Nephron progenitor cell (in vitro differentiated cells): ENCODE measurements at regions not wholly inside any gene's neighbourhood (a gene's known extent, or its start where the extent isn't known, plus 50 kb on each side); places are given as distances from the start of the nearest gene placed in this dataset.

Experiments
- DNase-seq: peaks from one replicate; pipeline ENCODE4 v3.0.0; 2021
- H3K27ac Mint-ChIP-seq: 2 replicates; pipeline ENCODE4 v1.8.0; 2021; ENCODE audit warnings: mild to moderate bottlenecking, moderate library complexity, mixed read lengths
- H3K27me3 Mint-ChIP-seq: 2 replicates; pipeline ENCODE4 v1.8.0; 2021; ENCODE audit warnings: mild to moderate bottlenecking, low read depth, mixed read lengths; ENCODE audit not compliant: poor library complexity
- H3K36me3 Mint-ChIP-seq: 2 replicates; pipeline ENCODE4 v1.8.0; 2021; ENCODE audit warnings: low read depth, mixed read lengths
- H3K4me1 Mint-ChIP-seq: 2 replicates; pipeline ENCODE4 v1.8.0; 2021; ENCODE audit warnings: mixed read lengths
- H3K4me3 Mint-ChIP-seq: 2 replicates; pipeline ENCODE4 v1.8.0; 2021; ENCODE audit warnings: mild to moderate bottlenecking, moderate library complexity, mixed read lengths
- H3K9me3 Mint-ChIP-seq: 2 replicates; pipeline ENCODE4 v1.8.0; 2021; ENCODE audit warnings: mild to moderate bottlenecking, moderate library complexity, mixed read lengths
- TF ChIP-seq, protein P1 (sequence below): fragments of 200-600 bp; sonication (generic); IDR thresholded peaks from 2 replicates; pipeline ENCODE4 v1.5.0; 2021; ENCODE audit warnings: antibody characterized with exemption

DNA sequence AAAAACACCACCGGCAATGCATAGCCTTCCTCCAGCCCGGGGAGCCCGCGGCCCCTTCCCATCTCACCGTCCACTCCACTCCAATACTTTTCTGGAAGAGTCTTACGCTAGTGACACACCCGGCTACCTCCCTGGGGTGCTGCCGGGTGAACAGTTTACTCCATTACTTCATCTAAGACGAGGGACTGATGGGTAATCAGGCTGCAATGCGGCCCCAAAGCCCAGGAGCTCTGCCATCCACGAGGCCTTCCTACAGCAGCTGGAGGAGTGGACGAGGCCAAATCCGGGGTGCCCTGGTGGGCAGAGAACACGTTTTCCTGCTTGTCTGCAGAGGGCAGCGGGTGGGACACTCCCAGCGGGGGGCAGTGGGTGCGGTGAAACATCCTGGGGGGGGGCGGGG, 356.2 kb upstream of the SHH start:
- no peak for DNase-seq
- Mint-ChIP-seq H3K36me3 (no peaks in the 10 kb centered on the region), H3K27me3 (peaks cover 15% of the 10 kb centered on the region), H3K4me3 (no peak overlapping the region), H3K9me3 (no peaks in the 10 kb centered on the region), H3K4me1 (peaks cover 12% of the 10 kb centered on the region), H3K27ac (no peak overlapping the region)
- TF ChIP-seq, protein P1, sequence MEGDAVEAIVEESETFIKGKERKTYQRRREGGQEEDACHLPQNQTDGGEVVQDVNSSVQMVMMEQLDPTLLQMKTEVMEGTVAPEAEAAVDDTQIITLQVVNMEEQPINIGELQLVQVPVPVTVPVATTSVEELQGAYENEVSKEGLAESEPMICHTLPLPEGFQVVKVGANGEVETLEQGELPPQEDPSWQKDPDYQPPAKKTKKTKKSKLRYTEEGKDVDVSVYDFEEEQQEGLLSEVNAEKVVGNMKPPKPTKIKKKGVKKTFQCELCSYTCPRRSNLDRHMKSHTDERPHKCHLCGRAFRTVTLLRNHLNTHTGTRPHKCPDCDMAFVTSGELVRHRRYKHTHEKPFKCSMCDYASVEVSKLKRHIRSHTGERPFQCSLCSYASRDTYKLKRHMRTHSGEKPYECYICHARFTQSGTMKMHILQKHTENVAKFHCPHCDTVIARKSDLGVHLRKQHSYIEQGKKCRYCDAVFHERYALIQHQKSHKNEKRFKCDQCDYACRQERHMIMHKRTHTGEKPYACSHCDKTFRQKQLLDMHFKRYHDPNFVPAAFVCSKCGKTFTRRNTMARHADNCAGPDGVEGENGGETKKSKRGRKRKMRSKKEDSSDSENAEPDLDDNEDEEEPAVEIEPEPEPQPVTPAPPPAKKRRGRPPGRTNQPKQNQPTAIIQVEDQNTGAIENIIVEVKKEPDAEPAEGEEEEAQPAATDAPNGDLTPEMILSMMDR = no peak

DNA sequence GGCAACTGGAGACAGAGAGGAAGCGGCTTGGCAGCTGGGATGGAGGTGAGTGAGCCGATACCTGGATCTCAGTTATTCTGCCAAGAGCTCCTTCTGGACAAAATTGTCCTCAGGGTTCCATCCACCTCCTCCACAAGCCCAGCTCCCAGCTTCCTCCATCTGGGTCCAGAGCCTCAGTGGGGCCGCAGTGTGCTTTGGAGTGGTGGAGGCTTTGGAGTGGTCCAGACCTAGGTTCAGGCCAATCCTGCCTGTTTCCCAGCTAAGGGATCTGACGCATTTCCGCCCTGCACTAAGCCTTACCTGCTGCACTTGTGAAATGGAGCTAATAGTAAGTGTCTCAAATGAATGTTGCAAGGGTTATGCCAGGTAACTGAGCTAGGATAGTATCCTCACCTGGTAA, 355.7 kb upstream of the SHH start:
- DNase-seq = no peak
- no peaks in the 10 kb centered on the region for H3K36me3 Mint-ChIP-seq
- TF ChIP-seq, protein P1 = no peak
- H3K4me1 Mint-ChIP-seq = peaks cover 8% of the 10 kb centered on the region
- H3K9me3 Mint-ChIP-seq = no peaks in the 10 kb centered on the region
- H3K27ac Mint-ChIP-seq = no peak overlapping the region
- H3K4me3 Mint-ChIP-seq = no peak overlapping the region
- H3K27me3 Mint-ChIP-seq = peaks cover 19% of the 10 kb centered on the region

DNA sequence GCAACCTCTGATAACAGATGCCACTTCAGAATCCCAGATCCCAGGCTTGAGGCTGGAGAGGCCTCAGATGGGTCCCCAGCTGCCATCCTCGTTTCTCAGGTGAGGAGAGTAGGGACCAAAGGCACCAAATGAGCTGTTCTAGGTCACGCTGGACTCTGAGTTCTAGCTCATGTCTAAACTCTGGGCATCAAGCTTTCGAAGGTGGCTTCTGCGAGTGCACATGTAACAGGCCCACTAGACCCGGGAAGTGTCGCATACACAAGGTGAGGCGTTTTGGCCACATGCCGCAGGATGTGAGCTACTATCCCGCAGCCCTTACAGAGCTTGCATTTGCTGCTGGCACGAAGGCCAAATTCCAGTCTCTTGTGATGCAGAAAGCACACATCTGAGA, 355.1 kb upstream of the SHH start:
- DNase-seq = no peak
- Mint-ChIP-seq H3K36me3 (no peaks in the 10 kb centered on the region), H3K4me3 (no peak overlapping the region), H3K4me1 (peaks cover 7% of the 10 kb centered on the region), H3K9me3 (no peaks in the 10 kb centered on the region), H3K27me3 (peaks cover 24% of the 10 kb centered on the region), H3K27ac (no peak overlapping the region)
- TF ChIP-seq, protein P1 = no peak

DNA sequence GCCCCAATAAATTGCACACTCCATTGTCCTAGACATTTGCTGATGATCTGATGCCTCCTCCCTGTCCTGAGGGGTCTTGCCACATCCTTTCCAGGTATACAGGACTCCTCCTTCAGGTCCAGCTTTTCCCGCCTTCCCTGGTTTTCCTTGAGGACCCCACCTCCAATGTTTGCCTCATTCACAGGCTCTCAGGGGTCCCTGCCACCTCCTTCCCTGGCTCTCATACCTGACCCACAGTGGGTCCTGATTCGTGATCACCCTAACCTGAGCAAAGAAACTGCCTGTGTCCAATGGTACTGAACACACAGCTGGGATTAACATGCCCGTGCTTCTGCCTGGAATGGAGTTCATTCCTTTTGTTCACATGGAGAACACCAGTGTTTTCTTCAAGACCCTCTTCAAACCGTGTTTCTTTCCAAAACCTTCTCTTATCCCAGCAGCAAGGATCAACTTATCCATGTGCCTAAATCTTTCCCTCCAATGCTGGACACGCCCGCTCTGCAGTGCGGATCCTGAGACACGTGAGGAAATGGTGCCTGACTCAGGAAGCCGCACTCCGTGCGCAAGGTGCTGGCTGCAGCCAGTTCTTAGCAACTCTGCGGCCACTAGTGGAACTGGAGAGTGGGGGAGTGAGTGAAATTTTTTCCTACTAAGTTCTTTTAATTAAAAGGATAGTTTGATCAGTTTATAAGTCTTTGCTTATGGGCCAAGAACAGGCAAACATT, 354.6 kb upstream of the SHH start:
- peaks cover 26% of the 10 kb centered on the region for H3K27me3 Mint-ChIP-seq
- no peak for DNase-seq
- TF ChIP-seq, protein P1 = no peak
- no peak overlapping the region for H3K27ac Mint-ChIP-seq
- H3K4me3 Mint-ChIP-seq = no peak overlapping the region
- no peaks in the 10 kb centered on the region for H3K36me3 Mint-ChIP-seq
- peaks cover 7% of the 10 kb centered on the region for H3K4me1 Mint-ChIP-seq
- no peaks in the 10 kb centered on the region for H3K9me3 Mint-ChIP-seq

DNA sequence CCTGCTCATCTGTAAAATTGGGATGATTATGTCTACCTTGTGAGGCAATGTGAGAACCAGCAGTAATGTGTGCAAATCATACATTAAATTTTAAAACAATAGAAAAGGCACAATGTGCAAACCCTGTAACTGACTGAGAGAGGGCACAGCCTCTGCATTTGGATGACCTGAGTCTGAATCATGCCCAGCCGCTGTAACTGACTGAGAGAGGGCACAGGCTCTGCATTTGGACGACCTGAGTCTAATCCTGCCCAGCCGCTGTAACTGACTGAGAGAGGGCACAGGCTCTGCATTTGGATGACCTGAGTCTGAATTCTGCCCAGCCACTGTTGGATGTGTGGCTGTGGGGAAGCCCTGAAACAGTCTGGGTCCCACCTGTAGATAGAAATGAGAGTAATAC, 351.5 kb upstream of the SHH start:
- H3K4me3 Mint-ChIP-seq = no peak overlapping the region
- no peak for DNase-seq
- no peak overlapping the region for H3K27ac Mint-ChIP-seq
- H3K36me3 Mint-ChIP-seq = no peaks in the 10 kb centered on the region
- peaks cover 4% of the 10 kb centered on the region for H3K9me3 Mint-ChIP-seq
- peaks cover 6% of the 10 kb centered on the region for H3K4me1 Mint-ChIP-seq
- H3K27me3 Mint-ChIP-seq = peaks cover 21% of the 10 kb centered on the region
- TF ChIP-seq, protein P1 = no peak

DNA sequence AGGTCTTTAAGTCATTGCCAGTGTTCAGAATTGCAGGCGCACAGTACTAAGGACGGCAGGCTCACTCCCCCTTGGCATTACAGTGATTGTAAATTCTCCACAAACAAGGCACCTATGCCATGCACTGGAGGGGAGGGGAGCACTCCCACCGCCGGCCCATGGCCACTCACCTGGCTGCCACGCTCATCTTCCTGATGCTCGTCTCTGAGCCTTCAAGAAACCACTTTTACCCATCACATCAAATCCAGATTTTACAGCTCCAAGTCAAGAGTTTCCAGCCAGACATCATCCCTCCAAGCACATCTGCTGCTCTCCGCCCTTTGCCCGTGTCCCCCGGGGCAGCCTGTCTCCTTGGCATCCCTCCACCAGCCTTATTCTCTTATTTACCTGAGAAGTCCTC, 350.2 kb upstream of the SHH start:
- no peaks in the 10 kb centered on the region for H3K36me3 Mint-ChIP-seq

More for the DNA sequence above, 350.2 kb upstream of the SHH start:
- H3K9me3 Mint-ChIP-seq = peaks cover 4% of the 10 kb centered on the region
- H3K27ac Mint-ChIP-seq = no peak overlapping the region
- TF ChIP-seq, protein P1 = no peak
- peaks cover 21% of the 10 kb centered on the region for H3K27me3 Mint-ChIP-seq
- peaks cover 6% of the 10 kb centered on the region for H3K4me1 Mint-ChIP-seq
- DNase-seq = no peak
- no peak overlapping the region for H3K4me3 Mint-ChIP-seq
